GM12878 (cell line): ENCODE measurements at regions not wholly inside any gene's neighbourhood (a gene's known extent, or its start where the extent isn't known, plus 50 kb on each side); places are given as distances from the start of the nearest gene placed in this dataset.

Experiments
- ATAC-seq: fragments of 200-7000 bp; cut with Tn5 transposase; 3 replicates; pipeline ENCODE4 v1.9.1; 2020; ENCODE audit warnings: mild to moderate bottlenecking, moderate library complexity
- BruUV-seq: library from RNA; stranded (reverse); fragments of 400-500 nt; replicated peaks from 2 replicates; lab custom pipeline; 2021; lab: Mats Ljungman, UMichigan
- CTCF ChIA-PET: fragments of 300-600 bp; sonication (Branson Sonifier 250); formaldehyde crosslinking; extraction: SDS; loops from one replicate; lab custom pipeline; 2021; ENCODE audit warnings: inconsistent platforms; lab: Yijun Ruan, JAX
- POLR2A ChIA-PET: fragments of 350-600 bp; formaldehyde crosslinking; extraction: SDS; loops from one replicate; lab custom pipeline; 2021; ENCODE audit warnings: inconsistent platforms; lab: Charles Lee
- RAD21 ChIA-PET: fragments of 300-600 bp; sonication (Branson Sonifier 250); formaldehyde crosslinking; loops from one replicate; lab custom pipeline; 2023; ENCODE audit warnings: antibody characterized with exemption; ENCODE audit not compliant: unreplicated experiment; lab: Charles Lee
- SMC1A ChIA-PET: fragments of 300-600 bp; sonication (Branson Sonifier 250); formaldehyde crosslinking; loops from one replicate; lab custom pipeline; 2023; ENCODE audit not compliant: unreplicated experiment, uncharacterized antibody; lab: Charles Lee
- DNase-seq: peaks from one replicate; pipeline ENCODE4 v3.0.0-alpha.2; 2011; ENCODE audit warnings: low read depth, low spot score
- FAIRE-seq: peaks from 3 replicates; lab custom pipeline; 2011; peaks lifted over from hg19 to GRCh38; lab: Jason Lieb, UNC
- H2AFZ ChIP-seq: 2 replicates; pipeline ENCODE4 v1.6.0; 2011; ENCODE audit warnings: low read depth, low read length, control low read depth; ENCODE audit not compliant: control insufficient read depth
- H3K27ac ChIP-seq: 2 replicates; pipeline ENCODE4 v1.5.1; 2011; ENCODE audit warnings: control low read depth; ENCODE audit not compliant: control insufficient read depth, insufficient read depth
- H3K27me3 ChIP-seq, 2 experiments: replicated peaks in 1 of 2; 2 replicates each; pipeline versions ENCODE4 v1.6.0 to v1.6.1; 2011; ENCODE audit warnings: low read length in 1 of 2; ENCODE audit not compliant: control insufficient read depth in 2 of 2, insufficient read depth in 2 of 2
- H3K36me3 ChIP-seq, 2 experiments: 2 replicates each; pipeline ENCODE4 v1.5.1; 2011; ENCODE audit warnings: low read length in 1 of 2; ENCODE audit not compliant: control insufficient read depth in 2 of 2, insufficient read depth in 2 of 2
- H3K4me1 ChIP-seq: 2 replicates; pipeline ENCODE4 v1.6.1; 2011; ENCODE audit warnings: mild to moderate bottlenecking, low read length, moderate library complexity, mixed read lengths; ENCODE audit not compliant: control insufficient read depth, insufficient read depth
- H3K4me2 ChIP-seq: 2 replicates; pipeline ENCODE4 v1.6.0; 2011; ENCODE audit warnings: control low read depth; ENCODE audit not compliant: control insufficient read depth, insufficient read depth
- H3K4me3 ChIP-seq: fragments of 200-600 bp; sonication (generic); 2 replicates; pipeline ENCODE4 v1.5.1; 2016
- H3K79me2 ChIP-seq: 2 replicates; pipeline ENCODE4 v1.6.0; 2011; ENCODE audit warnings: low read length; ENCODE audit not compliant: control insufficient read depth, insufficient read depth
- H3K9ac ChIP-seq: 2 replicates; pipeline ENCODE4 v1.8.0; 2011; ENCODE audit warnings: low read length, control low read depth, mixed read lengths; ENCODE audit not compliant: control insufficient read depth, insufficient read depth
- H3K9me3 ChIP-seq: replicated peaks from 3 replicates; pipeline ENCODE4 v1.5.1; 2011; ENCODE audit warnings: mild to moderate bottlenecking, low read length; ENCODE audit not compliant: control insufficient read depth, insufficient read depth
- H4K20me1 ChIP-seq: 2 replicates; pipeline ENCODE4 v1.6.0; 2011; ENCODE audit not compliant: control insufficient read depth, insufficient read depth
- CHD2 ChIP-seq: IDR thresholded peaks from 2 replicates; pipeline ENCODE4 v1.6.1; 2011; ENCODE audit warnings: low read depth, low read length, improper control_type of control experiment, borderline replicate concordance
- CREM ChIP-seq: IDR thresholded peaks from 2 replicates; pipeline ENCODE4 v1.6.1; 2014; ENCODE audit warnings: antibody characterized with exemption, low read depth
- ETV6 ChIP-seq, 2 experiments: fragments of 450-650 bp in 1 of 2; IDR thresholded peaks in 1 of 2; conservative IDR thresholded peaks in 1 of 2; 2 replicates each; pipeline ENCODE4 v1.6.1; 2014; ENCODE audit warnings: antibody characterized with exemption in 1 of 2, borderline replicate concordance in 1 of 2, low read depth in 1 of 2, mild to moderate bottlenecking in 1 of 2, moderate library complexity in 1 of 2
- GABPA ChIP-seq: IDR thresholded peaks from 2 replicates; pipeline ENCODE4 v1.6.1; 2014; ENCODE audit warnings: antibody characterized with exemption, low read depth, mild to moderate bottlenecking, inconsistent platforms
- MTA3 ChIP-seq: IDR thresholded peaks from 2 replicates; pipeline ENCODE4 v1.6.1; 2012; ENCODE audit warnings: low read length, inconsistent platforms, borderline replicate concordance
- POLR2AphosphoS5 ChIP-seq: IDR thresholded peaks from 2 replicates; pipeline ENCODE4 v1.6.1; 2011; ENCODE audit warnings: mild to moderate bottlenecking, low read length, inconsistent platforms
- POU2F2 ChIP-seq: IDR thresholded peaks from 3 replicates; pipeline ENCODE4 v1.6.1; 2011; ENCODE audit warnings: low read depth, mild to moderate bottlenecking, low read length, borderline replicate concordance
- USF2 ChIP-seq: IDR thresholded peaks from 2 replicates; pipeline ENCODE4 v1.6.1; 2011; ENCODE audit warnings: low read depth, low read length, improper control_type of control experiment, borderline replicate concordance
- ZBED1 ChIP-seq: IDR thresholded peaks from 2 replicates; pipeline ENCODE4 v1.6.1; 2016; ENCODE audit warnings: borderline replicate concordance
- ZNF622 ChIP-seq: fragments of 450-650 bp; IDR thresholded peaks from 2 replicates; pipeline ENCODE4 v1.6.1; 2017; ENCODE audit warnings: mild to moderate bottlenecking, inconsistent platforms
- ZSCAN29 ChIP-seq: fragments of 450-650 bp; IDR thresholded peaks from 2 replicates; pipeline ENCODE4 v1.6.1; 2017; ENCODE audit warnings: mild to moderate bottlenecking, moderate library complexity
- WGBS: methylation state at CpG from one replicate; pipeline ENCODE4 v1.1.6; 2016; ENCODE audit warnings: low lambda C conversion rate; ENCODE audit not compliant: insufficient replicate concordance, insufficient coverage; ENCODE audit errors: missing lambda C conversion rate; 5-methylcytosine and 5-hydroxymethylcytosine counted together
- in situ Hi-C: fragments of 300-500 bp; cut with MboI; formaldehyde crosslinking; loops from 9 replicates; pipeline ENCODE4 v1.14.3; 2018; ENCODE audit warnings: mixed read lengths
- intact Hi-C: fragments of 100-400 bp; cut with micrococcal nuclease; formaldehyde crosslinking; loops from one replicate; pipeline ENCODE4 v1.14.2; 2022; ENCODE audit not compliant: unreplicated experiment
- TF ChIP-seq, protein P1 (sequence below): fragments of 450-650 bp; IDR thresholded peaks from 2 replicates; pipeline ENCODE4 v1.6.1; 2017; ENCODE audit warnings: low read depth, mild to moderate bottlenecking, moderate library complexity
- TF ChIP-seq, protein P2 (sequence below): fragments of 450-650 bp; IDR thresholded peaks from 2 replicates; pipeline ENCODE4 v1.6.1; 2014; ENCODE audit warnings: mild to moderate bottlenecking
- TF ChIP-seq, protein P3 (sequence below): IDR thresholded peaks from 2 replicates; pipeline ENCODE4 v1.6.1; 2012; ENCODE audit warnings: low read length, inconsistent platforms

- ChIA-PET POLR2A (no interaction called here), CTCF (interaction anchor here (0.7 kb wide), 1 partner anchor 9 kb away, joined by 3 read pairs; no protein-coding TSS in a partner anchor), SMC1A (no interaction called here), RAD21 (no interaction called here)
- Histone ChIP-seq H4K20me1 (no peaks in the 10 kb centered on the region), H3K36me3 (no peaks in the 10 kb centered on the region), H3K27ac (no peak overlapping the region), H2AFZ (no peak overlapping the region), H3K9me3 (no peaks in the 10 kb centered on the region), H3K4me3 (no peak overlapping the region), H3K27me3 (no peaks in the 10 kb centered on the region), H3K9ac (no peak overlapping the region), H3K4me2 (no peak overlapping the region), H3K79me2 (no peaks in the 10 kb centered on the region), H3K4me1 (no peaks in the 10 kb centered on the region)
- no TSS peak for BruUV-seq
- intact Hi-C loops (no loop called here), in situ Hi-C loops (no loop called here)
- WGBS: 59% methylated on average over 1 of the region's 1 CpG
- no peak for ATAC-seq
- DNase-seq: no peak
- TF ChIP-seq MTA3: no peak
- TF ChIP-seq, protein P1, sequence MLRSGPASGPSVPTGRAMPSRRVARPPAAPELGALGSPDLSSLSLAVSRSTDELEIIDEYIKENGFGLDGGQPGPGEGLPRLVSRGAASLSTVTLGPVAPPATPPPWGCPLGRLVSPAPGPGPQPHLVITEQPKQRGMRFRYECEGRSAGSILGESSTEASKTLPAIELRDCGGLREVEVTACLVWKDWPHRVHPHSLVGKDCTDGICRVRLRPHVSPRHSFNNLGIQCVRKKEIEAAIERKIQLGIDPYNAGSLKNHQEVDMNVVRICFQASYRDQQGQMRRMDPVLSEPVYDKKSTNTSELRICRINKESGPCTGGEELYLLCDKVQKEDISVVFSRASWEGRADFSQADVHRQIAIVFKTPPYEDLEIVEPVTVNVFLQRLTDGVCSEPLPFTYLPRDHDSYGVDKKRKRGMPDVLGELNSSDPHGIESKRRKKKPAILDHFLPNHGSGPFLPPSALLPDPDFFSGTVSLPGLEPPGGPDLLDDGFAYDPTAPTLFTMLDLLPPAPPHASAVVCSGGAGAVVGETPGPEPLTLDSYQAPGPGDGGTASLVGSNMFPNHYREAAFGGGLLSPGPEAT: no peak
- no peak for TF ChIP-seq USF2
- TF ChIP-seq CHD2: no peak
- no peak for TF ChIP-seq ZBED1
- no peak for TF ChIP-seq ZNF622
- TF ChIP-seq, protein P2, sequence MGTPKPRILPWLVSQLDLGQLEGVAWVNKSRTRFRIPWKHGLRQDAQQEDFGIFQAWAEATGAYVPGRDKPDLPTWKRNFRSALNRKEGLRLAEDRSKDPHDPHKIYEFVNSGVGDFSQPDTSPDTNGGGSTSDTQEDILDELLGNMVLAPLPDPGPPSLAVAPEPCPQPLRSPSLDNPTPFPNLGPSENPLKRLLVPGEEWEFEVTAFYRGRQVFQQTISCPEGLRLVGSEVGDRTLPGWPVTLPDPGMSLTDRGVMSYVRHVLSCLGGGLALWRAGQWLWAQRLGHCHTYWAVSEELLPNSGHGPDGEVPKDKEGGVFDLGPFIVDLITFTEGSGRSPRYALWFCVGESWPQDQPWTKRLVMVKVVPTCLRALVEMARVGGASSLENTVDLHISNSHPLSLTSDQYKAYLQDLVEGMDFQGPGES: no peak
- TF ChIP-seq CREM: no peak
- TF ChIP-seq ZSCAN29: no peak
- TF ChIP-seq GABPA: no peak
- TF ChIP-seq, protein P3, sequence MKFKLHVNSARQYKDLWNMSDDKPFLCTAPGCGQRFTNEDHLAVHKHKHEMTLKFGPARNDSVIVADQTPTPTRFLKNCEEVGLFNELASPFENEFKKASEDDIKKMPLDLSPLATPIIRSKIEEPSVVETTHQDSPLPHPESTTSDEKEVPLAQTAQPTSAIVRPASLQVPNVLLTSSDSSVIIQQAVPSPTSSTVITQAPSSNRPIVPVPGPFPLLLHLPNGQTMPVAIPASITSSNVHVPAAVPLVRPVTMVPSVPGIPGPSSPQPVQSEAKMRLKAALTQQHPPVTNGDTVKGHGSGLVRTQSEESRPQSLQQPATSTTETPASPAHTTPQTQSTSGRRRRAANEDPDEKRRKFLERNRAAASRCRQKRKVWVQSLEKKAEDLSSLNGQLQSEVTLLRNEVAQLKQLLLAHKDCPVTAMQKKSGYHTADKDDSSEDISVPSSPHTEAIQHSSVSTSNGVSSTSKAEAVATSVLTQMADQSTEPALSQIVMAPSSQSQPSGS: no peak
- no peak for TF ChIP-seq ETV6 (conservative IDR thresholded peaks at IDR 0.05 in 1 of 2, IDR thresholded peaks at IDR 0.05 in 1 of 2; ENCODE audit: borderline replicate concordance in 1 of 2, low read depth in 1 of 2)
- TF ChIP-seq POLR2AphosphoS5: no peak
- no peak for TF ChIP-seq POU2F2
- FAIRE-seq: no peak
Observed at GRCh38 chr4:123485601-123486000, 89.0 kb downstream of the SPRY1 start.
